Dendritic cell treated with granulocyte-macrophage colony-stimulating factor and Interleukin-4, amounts not matched to agents 40 ng/mL and 50 ng/mL, for 4 days (primary cell): ENCODE measurements at regions not wholly inside any gene's neighbourhood (a gene's known extent, or its start where the extent isn't known, plus 50 kb on each side); places are given as distances from the start of the nearest gene placed in this dataset.
"Not testable (repeated sequence)": the region's sequence is repeated elsewhere in the genome, so short reads cannot be mapped to it uniquely, and the experiment has no call there.

ENCODE experiments used
- H3K27ac Mint-ChIP-seq: one replicate; pipeline ENCODE4 v1.8.0; 2022; ENCODE audit warnings: mild to moderate bottlenecking, mixed read lengths
- H3K27me3 Mint-ChIP-seq: one replicate; pipeline ENCODE4 v1.8.0; 2022; ENCODE audit warnings: mild to moderate bottlenecking, mixed read lengths
- H3K36me3 Mint-ChIP-seq: one replicate; pipeline ENCODE4 v1.8.0; 2022; ENCODE audit warnings: low read depth, mixed read lengths
- H3K4me1 Mint-ChIP-seq: one replicate; pipeline ENCODE4 v1.8.0; 2022; ENCODE audit warnings: low read depth, mixed read lengths
- H3K4me3 Mint-ChIP-seq: one replicate; pipeline ENCODE4 v1.8.0; 2022; ENCODE audit warnings: mild to moderate bottlenecking, moderate library complexity, mixed read lengths
- H3K9me3 Mint-ChIP-seq: one replicate; pipeline ENCODE4 v1.8.0; 2022; ENCODE audit warnings: mixed read lengths
- intact Hi-C: fragments of 100-400 bp; cut with micrococcal nuclease; formaldehyde crosslinking; loops from one replicate; pipeline ENCODE4 v1.15.0; 2022

DNA sequence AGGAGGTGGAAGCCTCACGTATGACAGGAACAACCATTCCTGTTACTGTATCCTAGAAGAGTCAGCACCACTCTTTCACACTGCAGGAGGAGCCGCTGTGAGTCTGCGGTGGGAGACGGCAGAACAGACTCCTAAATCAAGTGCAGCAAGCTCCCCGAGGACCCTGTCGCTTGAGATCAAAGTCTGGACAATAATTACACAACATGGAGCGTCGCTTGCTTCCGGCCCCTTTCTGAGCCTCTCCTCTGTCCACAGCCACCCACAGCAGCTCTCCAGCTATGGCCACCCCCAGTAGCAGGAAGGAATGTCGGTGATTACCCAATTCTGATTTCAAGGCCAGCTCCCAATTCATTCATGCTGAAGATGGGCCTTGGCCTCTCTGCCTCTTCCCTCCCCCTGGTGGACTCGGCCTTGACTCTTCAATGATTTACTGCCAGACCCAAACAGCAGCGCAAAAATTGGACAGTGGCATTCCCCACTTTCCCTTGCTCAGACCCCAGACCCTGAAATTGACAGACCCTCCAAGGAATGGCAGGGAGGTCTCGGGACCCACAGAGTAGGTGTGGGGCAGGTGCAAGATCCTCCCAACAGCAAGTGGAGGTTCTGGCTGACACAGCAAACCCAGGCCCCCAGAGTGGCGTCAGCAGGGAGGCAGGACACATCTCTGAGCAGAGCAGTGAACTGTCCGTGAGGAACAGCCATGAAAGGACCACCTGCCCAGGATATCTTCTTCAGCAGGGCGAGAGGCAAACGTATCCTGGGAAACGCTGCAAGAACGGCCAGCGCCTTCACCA lies 272.7 kb upstream of the DIO3 start:
- no peaks in the 10 kb centered on the region for H3K36me3 Mint-ChIP-seq
- H3K27me3 Mint-ChIP-seq: no peaks in the 10 kb centered on the region
- intact Hi-C loops: no loop called here
- H3K4me1 Mint-ChIP-seq: no peaks in the 10 kb centered on the region
- no peak overlapping the region for H3K27ac Mint-ChIP-seq
- no peaks in the 10 kb centered on the region for H3K9me3 Mint-ChIP-seq
- H3K4me3 Mint-ChIP-seq: no peak overlapping the region

DNA sequence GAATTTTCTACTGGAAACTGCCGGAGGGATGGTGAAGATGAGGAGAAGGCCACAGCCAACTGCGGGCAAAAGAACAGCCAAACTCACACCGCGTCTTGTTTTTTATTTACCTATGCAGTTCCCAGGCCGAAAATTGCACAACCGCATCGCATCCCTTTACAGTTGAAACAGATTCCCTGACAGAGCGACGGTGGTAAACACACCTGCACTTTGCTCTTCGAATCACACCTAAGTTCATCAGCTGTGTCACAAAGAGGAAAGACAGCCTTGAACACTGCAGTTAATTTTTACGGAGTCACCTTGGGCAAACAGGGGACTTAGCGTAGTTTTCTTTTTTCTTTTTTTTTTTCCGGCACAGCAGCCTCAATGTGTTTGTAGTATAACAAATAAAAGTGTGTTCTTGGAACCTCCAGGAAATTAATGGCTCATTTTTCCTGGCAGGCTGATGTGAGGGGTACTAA lies 272.0 kb upstream of the DIO3 start:
- no peak overlapping the region for H3K4me3 Mint-ChIP-seq
- intact Hi-C loops: no loop called here
- H3K27me3 Mint-ChIP-seq: no peaks in the 10 kb centered on the region
- no peak overlapping the region for H3K27ac Mint-ChIP-seq
- H3K4me1 Mint-ChIP-seq: no peaks in the 10 kb centered on the region
- H3K36me3 Mint-ChIP-seq: no peaks in the 10 kb centered on the region
- no peaks in the 10 kb centered on the region for H3K9me3 Mint-ChIP-seq

DNA sequence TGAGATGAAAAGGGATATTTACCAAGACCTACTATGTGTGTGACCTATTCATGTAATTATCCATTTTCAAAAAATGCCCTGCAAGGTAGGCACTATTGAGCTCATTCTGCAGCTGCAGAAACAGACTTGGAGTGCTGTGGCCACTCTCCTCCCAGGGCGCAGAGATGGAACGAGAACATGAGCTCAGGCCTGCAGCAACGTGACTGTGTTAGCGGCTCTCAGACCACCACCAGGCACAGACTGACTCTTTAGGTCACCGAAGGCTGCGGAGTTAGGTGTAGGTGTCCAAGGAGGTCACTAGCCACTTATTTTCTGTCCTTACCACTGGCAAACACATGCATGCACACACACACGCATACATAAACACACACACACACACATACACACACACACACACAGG lies 271.4 kb upstream of the DIO3 start:
- H3K4me3 Mint-ChIP-seq: no peak overlapping the region
- H3K27ac Mint-ChIP-seq: no peak overlapping the region
- H3K4me1 Mint-ChIP-seq: no peaks in the 10 kb centered on the region
- H3K36me3 Mint-ChIP-seq: no peaks in the 10 kb centered on the region
- no peaks in the 10 kb centered on the region for H3K27me3 Mint-ChIP-seq
- intact Hi-C loops: no loop called here
- H3K9me3 Mint-ChIP-seq: no peaks in the 10 kb centered on the region

DNA sequence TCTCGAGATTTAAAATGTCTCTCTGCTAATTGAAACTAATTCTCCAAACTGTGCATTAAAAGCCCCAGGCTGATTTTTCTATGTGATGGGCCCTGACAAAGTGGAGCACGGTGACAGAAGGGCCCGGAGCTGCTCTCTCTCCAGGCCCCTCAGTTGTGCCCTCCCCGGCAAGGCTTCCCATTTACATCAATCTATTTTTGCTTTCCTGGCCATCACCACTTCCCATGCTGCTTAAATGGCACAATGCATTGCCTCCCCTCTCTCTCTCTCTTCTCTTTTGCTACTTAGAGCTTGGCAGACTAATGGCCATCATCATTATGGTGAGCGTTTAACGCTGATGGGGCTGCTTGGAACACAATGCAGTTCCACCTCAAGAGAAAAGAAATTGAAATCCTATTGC lies 270.7 kb upstream of the DIO3 start:
- H3K36me3 Mint-ChIP-seq: no peaks in the 10 kb centered on the region
- intact Hi-C loops: no loop called here
- no peak overlapping the region for H3K4me3 Mint-ChIP-seq
- no peaks in the 10 kb centered on the region for H3K27me3 Mint-ChIP-seq
- H3K9me3 Mint-ChIP-seq: no peaks in the 10 kb centered on the region
- no peaks in the 10 kb centered on the region for H3K4me1 Mint-ChIP-seq
- no peak overlapping the region for H3K27ac Mint-ChIP-seq

DNA sequence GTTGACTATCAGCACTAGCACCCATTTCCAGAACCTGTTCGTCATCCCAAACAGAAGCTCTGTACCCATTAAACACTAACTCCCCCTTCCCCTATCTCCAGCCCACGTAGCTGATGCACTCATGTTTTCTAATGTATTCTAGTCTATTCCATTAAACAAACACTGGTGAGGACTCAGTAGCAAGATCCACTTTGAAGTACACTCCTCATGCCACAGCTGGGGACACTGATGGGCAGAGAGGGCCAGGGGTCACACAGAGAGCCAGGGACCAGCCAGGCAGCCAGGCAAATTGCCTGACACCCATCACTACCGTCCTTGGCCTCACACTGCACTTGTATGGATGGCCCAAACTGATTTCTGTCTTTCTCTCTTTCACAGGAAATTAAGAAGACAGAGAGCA lies 269.9 kb upstream of the DIO3 start:
- H3K9me3 Mint-ChIP-seq: peaks cover 7% of the 10 kb centered on the region
- intact Hi-C loops: no loop called here
- no peaks in the 10 kb centered on the region for H3K4me1 Mint-ChIP-seq
- H3K27me3 Mint-ChIP-seq: no peaks in the 10 kb centered on the region
- no peak overlapping the region for H3K4me3 Mint-ChIP-seq
- no peaks in the 10 kb centered on the region for H3K36me3 Mint-ChIP-seq
- no peak overlapping the region for H3K27ac Mint-ChIP-seq

DNA sequence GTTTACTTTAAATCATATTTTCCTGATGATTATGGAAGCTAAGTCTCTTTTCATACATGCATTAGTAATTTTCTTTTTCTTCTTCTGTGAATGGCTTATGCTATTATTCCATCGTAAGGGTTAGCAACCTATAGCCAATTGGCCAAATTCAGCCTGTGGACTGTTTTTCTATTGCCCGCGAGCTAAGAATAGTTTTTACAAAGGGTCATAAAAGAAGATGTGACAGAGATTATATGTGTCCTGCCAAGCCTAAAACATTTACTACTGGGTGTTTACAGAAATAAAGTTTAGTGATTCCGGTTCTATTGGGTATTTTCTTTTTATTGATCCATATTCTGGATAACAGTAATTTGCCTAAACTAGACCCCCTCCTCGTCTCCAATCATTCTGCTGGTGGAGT lies 268.8 kb upstream of the DIO3 start:
- no peaks in the 10 kb centered on the region for H3K36me3 Mint-ChIP-seq
- H3K9me3 Mint-ChIP-seq: peaks cover 18% of the 10 kb centered on the region
- H3K27ac Mint-ChIP-seq: no peak overlapping the region
- no peak overlapping the region for H3K4me3 Mint-ChIP-seq
- intact Hi-C loops: no loop called here
- H3K4me1 Mint-ChIP-seq: no peaks in the 10 kb centered on the region
- H3K27me3 Mint-ChIP-seq: no peaks in the 10 kb centered on the region

DNA sequence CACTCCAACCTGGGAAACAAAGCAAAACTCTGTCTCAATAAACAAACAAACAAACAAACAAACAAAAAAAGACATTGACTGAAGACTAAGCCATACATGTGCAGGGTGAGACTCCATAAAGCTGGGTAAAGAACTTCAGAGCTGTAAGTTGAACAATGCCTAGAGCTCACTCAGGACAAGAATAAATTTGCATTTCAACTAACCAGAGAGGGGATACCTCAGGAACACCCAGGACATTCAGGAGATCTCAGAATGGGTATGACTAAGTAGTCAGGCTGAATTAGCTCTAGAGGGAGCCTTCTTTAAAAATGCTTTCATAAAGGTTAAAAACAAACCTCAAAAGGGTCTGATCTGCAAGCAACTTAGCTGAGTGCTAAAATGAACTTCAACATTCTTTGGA lies 267.7 kb upstream of the DIO3 start:
- H3K27me3 Mint-ChIP-seq: no peaks in the 10 kb centered on the region
- H3K9me3 Mint-ChIP-seq: peaks cover 20% of the 10 kb centered on the region
- H3K27ac Mint-ChIP-seq: no peak overlapping the region
- H3K36me3 Mint-ChIP-seq: no peaks in the 10 kb centered on the region
- intact Hi-C loops: no loop called here
- no peaks in the 10 kb centered on the region for H3K4me1 Mint-ChIP-seq
- no peak overlapping the region for H3K4me3 Mint-ChIP-seq

DNA sequence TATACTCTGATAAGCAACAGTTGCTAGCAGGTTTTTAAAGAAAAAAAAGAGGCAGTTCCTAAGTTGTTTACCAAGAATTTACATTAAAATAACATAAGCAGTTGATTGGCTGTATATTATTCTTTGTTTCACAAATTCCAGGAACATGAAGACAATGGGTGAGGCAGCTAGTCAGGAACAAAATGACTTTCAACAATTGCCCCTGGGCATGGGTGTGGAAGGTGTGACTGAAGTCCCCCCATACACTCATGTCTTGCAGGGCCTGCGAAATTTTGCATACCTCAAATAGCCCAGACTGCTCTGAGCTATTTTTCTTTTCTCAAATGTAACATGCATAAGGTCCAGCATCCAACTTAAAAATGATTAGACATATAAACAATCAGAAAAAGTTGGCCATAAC lies 267.2 kb upstream of the DIO3 start:
- no peaks in the 10 kb centered on the region for H3K36me3 Mint-ChIP-seq
- H3K4me1 Mint-ChIP-seq: no peaks in the 10 kb centered on the region
- no peak overlapping the region for H3K4me3 Mint-ChIP-seq
- intact Hi-C loops: no loop called here
- H3K27ac Mint-ChIP-seq: no peak overlapping the region
- H3K27me3 Mint-ChIP-seq: no peaks in the 10 kb centered on the region
- peaks cover 20% of the 10 kb centered on the region for H3K9me3 Mint-ChIP-seq

DNA sequence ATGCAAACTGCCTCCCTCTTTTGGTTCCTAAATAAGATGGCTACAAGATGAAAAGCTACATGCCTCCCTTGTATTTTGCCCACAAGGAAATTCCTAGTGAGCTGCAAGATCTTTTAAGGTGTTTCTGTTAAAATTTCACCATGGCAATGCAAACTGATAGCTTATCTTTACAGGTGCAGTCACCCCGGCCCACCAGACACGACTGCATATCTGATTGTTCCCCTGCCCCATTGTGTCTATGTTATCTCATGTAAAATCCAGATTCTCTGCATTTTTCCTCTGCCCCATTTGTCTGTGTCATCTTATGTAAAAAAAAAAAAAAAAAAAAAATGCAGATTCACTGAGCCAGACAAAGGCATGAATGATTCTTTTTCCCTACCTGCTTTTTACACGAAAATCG lies 261.5 kb upstream of the DIO3 start:
- peaks cover 20% of the 10 kb centered on the region for H3K9me3 Mint-ChIP-seq
- H3K36me3 Mint-ChIP-seq, H3K27me3 Mint-ChIP-seq, H3K27ac Mint-ChIP-seq, H3K4me1 Mint-ChIP-seq, H3K4me3 Mint-ChIP-seq, intact Hi-C loops: not testable (repeated sequence)

DNA sequence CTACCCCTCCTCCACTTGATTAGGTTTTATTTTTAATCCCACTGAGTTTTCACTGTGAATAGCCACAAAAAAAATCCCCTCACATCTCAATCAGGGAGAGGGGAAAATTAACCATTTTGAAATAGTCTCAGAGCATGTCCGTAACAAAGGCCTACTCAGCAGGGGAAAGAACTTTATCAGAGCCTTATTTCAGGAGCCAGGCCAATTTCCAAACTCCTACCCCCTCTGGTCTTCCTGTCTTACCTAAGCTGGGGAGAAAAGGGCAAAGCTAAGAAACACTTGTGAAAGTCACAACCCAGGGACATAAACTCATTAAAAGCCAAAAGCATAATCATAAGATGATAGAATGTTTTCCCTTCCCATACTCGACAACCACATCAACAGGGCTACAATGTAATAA lies 260.3 kb upstream of the DIO3 start:
- intact Hi-C loops: no loop called here
- H3K9me3 Mint-ChIP-seq: peaks cover 16% of the 10 kb centered on the region
- H3K36me3 Mint-ChIP-seq: no peaks in the 10 kb centered on the region
- H3K4me1 Mint-ChIP-seq: no peaks in the 10 kb centered on the region
- no peak overlapping the region for H3K4me3 Mint-ChIP-seq
- no peak overlapping the region for H3K27ac Mint-ChIP-seq
- peaks cover 3% of the 10 kb centered on the region for H3K27me3 Mint-ChIP-seq

DNA sequence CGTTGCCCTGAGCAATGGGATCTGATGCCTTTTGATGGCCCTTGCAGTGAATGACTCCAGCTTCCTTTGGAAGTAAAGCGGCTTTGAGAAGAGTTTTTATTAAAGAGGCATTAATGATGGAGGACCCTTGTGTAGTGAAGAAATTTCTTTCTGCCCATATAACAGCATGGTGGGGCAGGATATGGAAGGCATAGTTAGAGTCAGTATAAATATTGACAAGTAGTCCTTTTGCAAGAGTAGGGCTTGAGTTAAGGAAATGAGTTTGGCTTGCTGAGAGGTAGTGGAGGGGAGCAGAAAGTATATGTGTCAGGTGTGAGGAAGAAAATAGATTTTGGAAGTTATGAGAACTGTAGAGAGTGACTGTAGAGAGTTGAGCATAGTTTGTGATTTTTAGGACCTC lies 254.1 kb upstream of the DIO3 start:
- H3K4me1 Mint-ChIP-seq, H3K27me3 Mint-ChIP-seq, H3K27ac Mint-ChIP-seq, H3K9me3 Mint-ChIP-seq, H3K4me3 Mint-ChIP-seq, H3K36me3 Mint-ChIP-seq, intact Hi-C loops: not testable (repeated sequence)

DNA sequence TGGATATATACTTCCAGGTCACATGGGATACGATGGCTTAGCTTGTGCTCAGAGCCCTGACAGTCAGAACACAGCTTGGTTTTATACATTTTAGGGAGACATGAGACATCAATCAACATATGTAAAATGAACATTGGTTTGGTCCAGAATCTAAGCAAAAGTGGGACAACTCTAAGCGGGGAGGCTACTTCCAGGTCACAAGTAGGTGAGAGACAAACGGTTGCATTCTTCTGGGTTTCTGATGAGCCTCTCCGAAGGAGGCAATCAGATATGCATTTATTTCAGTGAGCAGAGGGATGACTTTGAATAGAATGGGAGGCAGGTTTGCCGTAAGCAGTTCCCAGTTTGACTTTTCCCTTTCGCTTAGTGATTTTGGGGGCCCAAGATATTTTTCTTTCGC lies 250.1 kb upstream of the DIO3 start:
- H3K27me3 Mint-ChIP-seq, H3K4me1 Mint-ChIP-seq, H3K27ac Mint-ChIP-seq, intact Hi-C loops, H3K4me3 Mint-ChIP-seq, H3K36me3 Mint-ChIP-seq: not testable (repeated sequence)
- H3K9me3 Mint-ChIP-seq: peaks cover 17% of the 10 kb centered on the region

DNA sequence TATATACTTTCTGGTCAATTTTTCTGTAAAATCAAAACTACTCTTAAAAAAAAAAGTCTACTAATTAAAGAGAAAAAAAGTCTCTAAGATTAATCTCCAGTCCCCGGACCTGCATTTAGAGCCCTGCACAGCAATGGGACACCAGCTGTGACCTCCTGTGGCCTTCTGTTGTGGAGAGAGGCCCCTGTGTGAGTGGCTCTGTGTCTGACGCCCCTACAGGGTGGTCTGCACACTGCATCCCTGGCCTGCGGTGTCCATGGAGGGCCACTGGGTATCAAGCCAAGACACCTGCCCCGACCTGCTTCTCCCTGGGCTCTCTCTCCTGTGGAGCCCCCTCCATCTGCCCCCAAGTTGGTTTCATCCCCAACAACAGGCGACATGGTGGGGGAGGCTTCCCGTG lies 248.0 kb upstream of the DIO3 start:
- no peaks in the 10 kb centered on the region for H3K36me3 Mint-ChIP-seq
- no peaks in the 10 kb centered on the region for H3K4me1 Mint-ChIP-seq
- intact Hi-C loops: no loop called here
- peaks cover 4% of the 10 kb centered on the region for H3K27me3 Mint-ChIP-seq
- no peak overlapping the region for H3K4me3 Mint-ChIP-seq
- H3K9me3 Mint-ChIP-seq: peaks cover 27% of the 10 kb centered on the region
- H3K27ac Mint-ChIP-seq: no peak overlapping the region

DNA sequence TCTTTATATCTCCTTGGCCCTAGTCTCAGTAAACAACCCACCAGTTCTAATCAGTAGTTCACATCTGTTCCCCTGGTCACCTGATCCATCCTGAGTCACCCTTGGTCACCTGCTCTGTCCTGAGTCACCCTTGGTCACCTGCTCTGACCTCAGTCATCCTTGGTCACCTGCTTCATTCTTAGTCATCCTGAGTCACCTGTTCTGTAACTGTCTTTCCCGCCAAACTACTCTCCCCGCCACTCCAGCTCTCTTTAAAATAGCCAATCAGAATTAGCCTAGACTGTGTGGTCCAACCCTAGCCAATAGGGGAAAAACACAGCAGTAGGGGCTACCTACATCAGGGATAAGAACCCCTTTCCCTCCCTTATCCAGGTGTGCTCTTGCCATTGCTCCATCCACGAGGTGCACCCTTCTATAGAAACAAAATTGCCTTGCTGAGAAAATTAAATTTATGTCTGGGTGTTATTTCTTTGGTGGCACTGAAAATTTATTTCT lies 245.4 kb upstream of the DIO3 start:
- no peak overlapping the region for H3K4me3 Mint-ChIP-seq

DNA sequence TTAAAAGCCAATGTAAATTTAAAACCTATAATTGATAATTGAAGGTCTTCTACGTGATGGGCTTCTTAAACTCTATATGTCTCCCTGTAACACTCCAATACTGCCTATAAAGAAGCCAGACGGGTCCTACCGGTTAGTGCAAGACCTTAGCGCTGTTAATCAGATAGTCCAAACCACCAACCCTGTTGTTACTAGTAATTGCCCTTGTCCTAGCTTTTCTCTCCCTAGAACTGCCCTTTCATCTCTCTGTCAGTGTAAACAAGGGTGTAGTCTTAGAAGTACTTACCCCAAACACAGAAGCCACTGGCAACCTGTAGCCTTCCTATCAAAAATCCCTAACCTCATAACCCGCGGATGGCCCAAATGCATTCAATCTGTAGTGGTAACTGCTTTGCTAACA lies 243.0 kb upstream of the DIO3 start:
- H3K36me3 Mint-ChIP-seq: no peaks in the 10 kb centered on the region
- no peaks in the 10 kb centered on the region for H3K4me1 Mint-ChIP-seq
- H3K27me3 Mint-ChIP-seq: peaks cover 2% of the 10 kb centered on the region
- intact Hi-C loops: no loop called here
- peaks cover 31% of the 10 kb centered on the region for H3K9me3 Mint-ChIP-seq
- no peak overlapping the region for H3K4me3 Mint-ChIP-seq
- no peak overlapping the region for H3K27ac Mint-ChIP-seq

More for the DNA sequence above, 245.4 kb upstream of the DIO3 start:
- Mint-ChIP-seq H3K9me3 (peaks cover 27% of the 10 kb centered on the region), H3K36me3 (no peaks in the 10 kb centered on the region), H3K27ac (no peak overlapping the region), H3K27me3 (peaks cover 2% of the 10 kb centered on the region), H3K4me1 (no peaks in the 10 kb centered on the region)
- intact Hi-C loops: no loop called here
